GM21526 (cell line): ENCODE measurements at regions not wholly inside any gene's neighbourhood (a gene's known extent, or its start where the extent isn't known, plus 50 kb on each side); places are given as distances from the start of the nearest gene placed in this dataset.

Source experiments
- ATAC-seq: cut with Tn5 transposase; IDR thresholded peaks from one replicate; pipeline ENCODE4 v1.9.1; 2021; ENCODE audit warnings: moderate library complexity; ENCODE audit not compliant: unreplicated experiment, low FRiP score

DNA sequence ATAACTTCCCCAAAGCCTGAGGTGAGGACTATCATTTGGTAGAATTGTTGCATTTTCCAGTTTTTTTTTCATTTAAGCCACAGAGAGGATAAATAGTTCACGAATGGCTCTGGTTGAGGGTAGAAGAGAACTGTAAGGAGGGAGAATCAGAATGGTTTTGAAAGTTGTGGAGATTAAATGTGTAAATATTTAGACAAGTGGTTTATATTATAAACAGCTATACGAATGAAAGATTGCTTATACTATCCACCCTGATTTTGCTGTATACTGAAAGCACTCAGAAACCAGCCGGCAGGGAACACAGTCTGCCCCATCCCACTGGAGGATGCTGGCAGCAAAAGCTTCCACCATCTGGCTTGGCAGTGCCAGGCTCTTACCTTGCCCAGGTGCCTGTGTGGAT lies 341.1 kb downstream of the RAPGEF2 start:
- no peak for ATAC-seq

DNA sequence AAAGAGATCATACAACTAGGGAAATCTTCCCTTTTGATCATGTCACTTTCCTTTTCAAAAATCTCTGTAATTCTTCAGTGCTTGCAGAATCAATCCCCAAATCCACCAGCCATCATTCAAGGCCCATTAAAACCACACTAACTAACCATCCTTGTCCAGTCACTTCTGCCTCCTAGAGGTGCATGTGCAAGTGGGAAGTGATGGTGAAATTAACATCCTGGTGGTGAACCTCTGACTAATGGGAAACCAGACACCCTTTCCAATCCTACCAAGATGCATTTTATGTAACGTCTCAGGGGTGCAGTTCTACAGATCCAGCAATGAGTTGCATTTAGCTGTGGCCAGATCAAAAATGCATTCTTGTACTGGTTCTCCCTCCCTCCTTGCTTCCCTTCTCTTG lies 341.8 kb downstream of the RAPGEF2 start:
- ATAC-seq, result no peak

DNA sequence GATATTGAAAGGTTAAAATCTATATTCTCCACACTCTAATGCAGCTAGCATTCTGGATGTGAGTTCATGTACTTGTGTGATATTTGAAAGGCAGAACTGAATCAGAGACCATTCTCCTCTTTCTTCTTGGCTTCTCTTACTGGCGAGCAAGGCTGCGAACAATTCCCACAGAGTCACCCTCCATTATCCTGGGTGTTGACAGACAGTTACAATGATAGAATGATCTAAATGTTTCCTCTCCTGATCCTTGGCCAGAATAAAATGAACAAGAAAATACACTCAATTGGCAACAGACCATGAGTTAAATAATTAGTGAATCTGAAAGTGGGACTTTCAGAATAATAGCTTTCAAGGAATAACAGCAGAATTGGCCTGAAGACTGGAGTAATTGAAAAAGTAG lies 342.8 kb downstream of the RAPGEF2 start:
- ATAC-seq, result no peak

DNA sequence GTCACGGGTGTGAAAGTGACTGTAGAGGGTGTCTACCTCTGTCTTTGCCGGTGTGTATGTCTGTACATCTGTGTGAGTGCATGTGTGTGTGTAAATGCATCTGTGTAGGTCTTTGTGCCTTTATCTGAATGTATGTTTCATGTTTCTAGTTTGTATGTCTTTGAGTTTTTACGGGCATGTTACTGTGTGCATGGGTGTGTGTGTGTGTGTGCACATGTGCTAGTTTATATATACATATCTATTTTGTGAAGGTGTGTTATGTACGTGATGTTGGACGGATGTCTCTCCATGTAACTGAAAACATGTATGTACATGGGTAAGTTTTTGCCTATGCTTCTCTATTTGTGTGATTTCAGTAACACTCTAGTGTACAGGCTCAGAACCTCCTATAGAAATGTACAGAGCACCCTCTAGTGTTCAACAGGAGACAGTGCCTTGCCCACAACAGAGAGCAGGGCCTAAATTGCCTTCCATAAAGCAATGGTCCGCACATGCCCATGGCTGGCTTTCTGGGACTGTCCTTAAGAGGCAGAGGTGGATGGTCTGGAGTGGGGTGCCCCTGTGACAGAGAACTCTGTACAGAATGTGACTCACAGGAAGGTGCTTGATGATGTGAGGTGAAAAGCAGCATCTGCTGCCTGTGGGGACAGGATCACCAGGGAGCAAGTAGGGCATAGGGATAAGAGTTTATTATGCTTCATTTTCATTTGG lies 343.5 kb downstream of the RAPGEF2 start:
- ATAC-seq, result peak; percentile 100

DNA sequence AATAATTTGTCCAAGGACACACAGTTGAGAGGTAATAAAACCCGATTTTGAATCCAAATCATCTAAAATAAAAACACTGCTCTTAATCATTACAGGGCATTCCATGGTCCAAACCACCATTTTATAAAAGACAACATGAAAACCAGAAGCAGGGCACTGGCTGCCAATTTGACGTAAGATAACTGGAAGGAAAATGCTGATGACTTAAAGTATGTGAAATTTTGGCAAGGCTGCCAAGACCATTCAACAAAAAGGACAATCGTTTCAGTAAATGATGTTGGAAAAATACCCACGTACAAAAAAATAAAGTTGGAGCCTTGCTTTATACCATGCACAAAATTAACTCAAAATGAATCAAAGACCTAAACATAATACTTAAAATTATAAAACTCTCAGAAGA lies 344.4 kb downstream of the RAPGEF2 start:
- ATAC-seq, result no peak

DNA sequence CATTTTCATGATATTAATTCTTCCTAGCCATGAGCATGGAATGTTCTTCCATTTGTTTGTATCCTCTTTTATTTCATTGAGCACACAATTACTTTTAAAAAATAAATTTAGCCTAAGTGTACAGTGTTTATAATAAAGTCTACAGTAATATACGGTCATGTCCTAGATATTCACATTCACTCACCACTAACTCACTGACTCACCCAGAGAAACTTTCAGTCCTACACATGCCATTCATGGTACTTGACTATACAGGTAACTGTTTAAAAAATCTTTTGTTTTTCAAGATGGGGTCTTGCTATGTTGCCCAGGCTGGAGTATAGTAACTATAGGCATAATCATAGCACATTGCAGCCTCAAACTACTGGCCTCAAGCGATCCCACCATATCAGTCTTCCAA lies 348.1 kb downstream of the RAPGEF2 start:
- no peak for ATAC-seq

DNA sequence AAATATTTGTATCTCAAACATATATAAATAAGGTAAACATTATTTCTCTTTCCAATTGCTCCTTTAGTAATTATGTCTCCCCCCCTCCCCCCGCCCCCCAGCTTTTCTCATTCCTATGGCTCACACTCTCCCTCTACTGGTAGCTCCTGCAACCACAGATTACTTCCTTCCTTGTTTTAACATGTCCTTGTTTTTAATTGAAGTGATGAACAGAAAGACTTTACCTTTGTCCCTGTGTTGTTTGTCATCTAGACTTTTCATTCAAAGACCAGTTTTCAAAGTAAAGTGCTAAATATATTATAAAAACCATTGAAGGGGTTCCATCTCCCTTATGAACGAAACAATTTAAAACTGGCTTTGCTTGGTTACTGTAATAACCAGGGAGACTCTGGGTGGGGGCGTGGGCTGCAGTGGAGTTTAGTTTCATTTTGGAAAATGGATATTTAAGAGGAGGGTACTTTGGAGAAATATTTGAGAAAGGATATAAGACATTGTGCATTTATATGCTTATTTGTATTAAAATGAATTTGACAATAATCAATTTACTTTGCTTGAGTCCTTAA lies 352.9 kb downstream of the RAPGEF2 start:
- no peak for ATAC-seq

DNA sequence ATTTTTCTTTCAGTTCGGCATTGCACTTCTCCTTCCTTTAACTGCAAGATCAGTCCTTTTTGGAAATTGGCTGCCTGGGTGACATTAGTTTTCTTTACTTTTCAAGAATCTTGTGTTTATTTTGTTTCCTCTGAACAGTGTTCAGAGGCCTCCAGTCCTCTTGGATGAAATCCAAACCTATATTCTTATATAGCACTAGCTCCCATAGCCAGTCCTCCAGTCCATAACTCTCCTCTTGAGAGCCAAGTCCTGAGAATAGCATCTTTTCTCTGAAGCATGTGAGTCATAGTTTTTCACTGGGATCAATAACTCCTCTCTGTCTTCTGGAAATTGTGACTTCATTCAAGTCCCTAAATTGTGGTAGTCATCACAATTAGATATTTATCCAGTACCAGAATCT lies 357.5 kb downstream of the RAPGEF2 start:
- ATAC-seq, result no peak

DNA sequence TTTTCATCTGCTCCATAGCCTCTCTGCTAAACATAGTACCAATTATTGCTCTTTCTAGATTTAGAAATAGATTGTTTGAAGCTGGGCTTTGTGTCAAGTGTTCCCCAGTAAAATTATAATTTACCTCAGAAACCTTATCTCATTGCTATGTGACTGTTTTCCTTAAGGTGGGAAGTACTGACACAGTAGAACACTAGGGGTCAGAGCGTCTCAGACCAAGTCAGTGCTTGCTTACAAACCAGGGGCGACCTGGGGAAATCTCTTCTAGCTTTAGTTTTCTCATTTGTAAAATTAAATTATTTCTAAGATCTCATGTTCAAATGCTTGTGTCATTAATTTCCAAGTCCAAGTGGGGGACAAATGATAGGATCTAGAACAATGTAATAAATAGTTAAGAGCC lies 360.4 kb downstream of the RAPGEF2 start:
- ATAC-seq, result no peak

DNA sequence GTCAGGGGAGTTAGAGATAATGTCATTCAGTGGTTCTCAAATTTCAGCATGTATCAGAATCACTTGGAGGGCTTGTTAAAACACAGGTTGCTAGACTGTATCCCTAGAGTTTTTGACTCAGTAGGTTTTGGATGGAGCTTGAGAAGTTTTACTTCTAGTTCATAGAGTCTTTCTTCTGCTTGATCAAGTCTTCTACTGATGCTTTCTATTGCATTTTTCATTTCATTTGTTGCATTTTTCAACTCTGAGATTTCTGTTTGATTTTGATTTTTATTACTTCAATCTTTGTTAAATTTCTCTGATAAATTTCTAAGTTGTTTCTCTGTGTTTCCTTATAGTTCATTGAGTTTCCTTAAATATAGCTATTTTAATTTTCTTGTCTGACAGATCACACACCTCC lies 361.4 kb downstream of the RAPGEF2 start:
- ATAC-seq, result no peak

DNA sequence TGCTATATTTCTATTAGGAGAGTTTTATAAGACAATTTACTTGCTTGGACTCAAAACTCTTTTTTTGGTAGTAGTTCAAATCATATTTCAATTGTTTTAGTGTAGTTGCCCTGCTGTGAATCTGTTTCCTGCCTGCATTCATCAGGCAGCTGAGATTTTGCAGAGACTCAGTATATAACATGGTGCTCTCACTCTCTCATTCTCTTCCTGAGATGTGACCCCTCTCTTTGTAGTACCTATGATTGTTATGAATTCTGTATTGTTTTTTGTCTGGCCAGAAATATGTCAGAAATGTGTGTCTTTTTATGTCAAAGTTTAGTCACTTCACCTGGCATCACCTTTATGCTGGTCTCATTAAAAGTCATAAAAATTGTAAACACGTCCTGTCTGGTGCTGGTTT lies 374.0 kb downstream of the RAPGEF2 start:
- no peak for ATAC-seq

DNA sequence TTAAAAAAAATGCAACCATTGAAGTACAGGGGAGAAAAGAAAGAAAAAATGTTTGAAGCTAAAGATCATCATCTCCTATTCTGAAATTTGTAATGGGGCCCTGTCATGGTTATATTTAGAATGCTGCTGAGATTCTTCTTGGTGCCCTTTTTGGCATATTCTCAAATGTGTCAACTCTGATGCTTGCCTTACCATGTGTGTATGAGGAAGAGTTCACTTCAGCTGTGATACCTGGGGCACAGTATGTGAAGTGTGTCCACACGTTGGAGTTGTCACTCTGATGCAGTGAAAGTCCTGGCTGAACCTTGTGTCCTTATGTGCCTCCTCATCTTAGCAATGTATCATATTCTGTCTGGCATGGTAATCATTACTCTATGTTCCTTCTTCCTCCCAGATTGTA lies 377.9 kb downstream of the RAPGEF2 start:
- ATAC-seq, result no peak

DNA sequence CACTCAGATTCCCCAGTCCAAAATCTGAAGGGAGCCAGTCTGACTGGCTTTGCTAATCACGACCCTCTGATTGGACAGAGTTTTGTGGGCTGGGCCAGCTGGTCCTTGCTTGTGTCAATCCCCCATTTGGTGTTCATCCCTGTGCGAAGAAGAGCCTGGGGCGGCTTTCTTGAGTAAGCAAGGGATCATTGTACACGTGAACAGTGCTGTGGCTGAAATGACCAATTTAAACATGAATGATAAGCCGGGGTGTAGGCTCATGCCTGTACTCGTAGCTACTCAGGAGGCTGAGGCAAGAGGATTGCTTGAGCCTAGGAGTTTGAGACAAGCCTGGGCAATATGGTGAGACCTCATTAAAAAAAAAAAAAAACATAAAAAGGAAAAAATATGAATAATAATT lies 379.1 kb downstream of the RAPGEF2 start:
- no peak for ATAC-seq

DNA sequence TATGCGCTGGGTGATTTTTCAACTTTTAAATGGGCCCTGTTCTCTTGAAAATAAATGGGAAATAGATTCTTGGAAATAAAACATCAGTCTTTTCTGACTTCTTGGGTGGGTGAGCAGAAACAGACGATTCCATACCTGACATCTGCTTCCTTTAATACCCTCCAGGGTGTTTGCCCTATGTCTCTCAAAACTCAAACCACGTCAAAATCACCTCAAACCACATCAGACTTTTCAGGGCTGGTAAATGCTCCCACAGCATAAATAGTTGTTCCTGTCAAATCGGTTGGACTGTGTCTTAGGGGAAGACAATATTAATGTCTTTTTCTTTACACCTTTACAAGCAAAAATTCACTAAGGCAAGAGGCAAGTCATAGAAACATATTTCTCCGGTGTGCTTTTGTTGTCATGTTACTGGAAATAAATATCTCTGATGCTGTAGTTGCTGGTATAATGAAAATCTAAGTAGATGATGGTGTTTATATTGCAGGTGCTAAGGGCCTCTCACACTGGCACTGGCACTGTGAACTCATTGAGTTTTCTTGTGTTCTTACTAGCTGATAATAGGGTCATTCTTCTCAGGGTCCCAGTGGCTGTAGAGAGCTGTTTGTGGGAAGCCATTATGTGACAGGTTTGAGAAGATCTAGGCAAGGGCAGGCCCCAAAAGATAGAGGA lies 380.4 kb downstream of the RAPGEF2 start:
- ATAC-seq, result no peak

DNA sequence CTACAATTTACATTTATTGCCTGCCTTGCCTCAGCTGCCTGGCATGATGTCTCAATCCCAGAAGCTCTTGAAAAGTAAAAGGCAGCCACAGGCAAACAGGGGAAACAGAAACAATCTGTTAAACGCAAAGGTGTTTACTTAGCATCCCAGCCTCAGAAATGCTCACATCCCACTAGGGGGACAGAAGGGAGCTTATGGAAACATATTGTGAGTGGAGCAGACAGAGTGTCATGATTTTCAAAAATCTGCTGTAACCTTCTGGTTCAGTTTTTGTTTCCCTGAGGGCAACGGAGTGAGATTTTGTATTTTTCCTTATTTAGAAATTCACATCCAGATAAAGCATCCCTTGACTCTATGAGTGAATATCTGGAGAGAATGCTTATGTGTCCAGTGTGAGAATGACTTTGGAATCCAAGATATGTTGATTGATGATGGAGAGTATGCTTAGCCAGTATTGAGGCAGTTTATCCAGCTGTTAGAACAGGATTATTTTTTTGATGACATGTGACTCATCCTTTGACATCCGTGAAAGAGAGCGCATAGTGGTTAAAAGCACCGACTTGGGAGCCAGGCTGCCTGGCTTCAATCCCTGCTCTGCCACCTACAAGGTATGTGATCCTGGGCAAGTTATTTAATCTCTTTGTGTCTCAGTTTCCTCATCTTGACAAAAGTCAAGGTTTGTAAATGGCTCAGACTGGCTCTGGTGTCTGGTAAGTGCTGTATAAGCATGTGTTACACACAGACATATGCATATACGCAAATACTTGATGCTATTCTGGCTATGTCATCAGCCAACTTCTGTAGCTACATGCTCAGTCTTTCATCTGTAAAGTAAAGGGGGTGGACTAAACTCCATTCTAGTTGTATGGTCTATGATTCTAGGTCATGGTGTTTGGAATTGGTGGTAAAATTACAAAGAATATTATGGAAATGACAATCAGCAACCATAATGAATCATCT lies 381.2 kb downstream of the RAPGEF2 start:
- no peak for ATAC-seq

DNA sequence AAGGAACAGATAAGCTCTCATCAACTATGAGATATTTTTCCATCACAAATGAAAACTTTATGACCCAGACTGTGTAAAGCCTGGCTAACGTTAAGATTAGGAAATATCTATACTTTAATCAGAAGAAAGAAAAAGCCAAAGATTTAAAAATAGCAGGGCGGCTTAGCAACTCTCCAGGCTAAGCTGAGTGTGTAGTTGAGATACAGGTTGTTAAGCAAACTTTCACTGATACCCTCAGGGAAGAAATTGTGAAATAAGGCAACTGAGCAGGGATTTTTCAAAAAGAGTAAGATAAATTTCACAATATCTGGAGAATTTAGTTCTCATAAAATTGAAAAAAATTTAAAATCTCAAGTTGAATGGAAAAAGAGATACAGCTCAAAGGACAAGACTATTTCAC lies 382.0 kb downstream of the RAPGEF2 start:
- ATAC-seq, result no peak

DNA sequence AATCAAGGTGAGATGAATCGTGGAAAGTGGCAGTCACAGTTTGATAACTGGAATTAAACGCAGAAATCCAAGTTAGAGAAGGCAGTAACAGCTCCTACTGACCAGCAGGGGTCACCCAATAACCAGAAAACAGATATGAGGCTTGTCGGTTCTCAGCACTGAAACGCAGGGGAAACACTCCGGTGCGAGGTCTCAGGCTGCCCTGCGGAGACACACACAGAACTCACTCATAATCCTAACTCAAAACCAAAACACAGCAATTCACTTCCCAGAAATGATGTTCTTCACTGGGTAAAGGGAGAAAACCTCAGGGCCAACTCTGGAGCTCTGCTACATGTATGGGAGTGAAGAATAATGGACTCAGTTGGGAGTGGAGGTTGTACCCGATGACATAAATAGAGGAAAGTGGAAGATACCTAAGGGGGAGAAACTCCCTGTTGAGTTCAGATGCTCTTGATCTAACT lies 384.4 kb downstream of the RAPGEF2 start:
- peak; percentile 96 for ATAC-seq

DNA sequence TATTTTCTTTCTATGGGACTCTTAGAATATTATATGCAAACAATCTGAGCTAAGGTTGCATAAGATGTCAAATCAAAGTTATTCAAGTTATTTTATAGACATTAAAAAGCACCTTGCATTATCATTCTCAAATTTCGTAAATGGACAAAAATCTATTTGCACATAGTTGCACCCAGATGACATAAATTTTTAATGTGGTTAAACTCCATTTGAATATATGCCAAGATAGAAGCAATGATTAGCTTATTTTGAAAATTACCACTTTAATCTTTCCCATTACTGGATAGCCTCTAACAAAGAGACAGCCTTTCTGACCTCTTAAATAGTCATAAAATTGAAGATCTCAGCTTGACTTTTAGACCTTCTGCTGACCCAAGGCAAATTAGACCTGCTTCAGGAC lies 386.8 kb downstream of the RAPGEF2 start:
- ATAC-seq, result no peak

DNA sequence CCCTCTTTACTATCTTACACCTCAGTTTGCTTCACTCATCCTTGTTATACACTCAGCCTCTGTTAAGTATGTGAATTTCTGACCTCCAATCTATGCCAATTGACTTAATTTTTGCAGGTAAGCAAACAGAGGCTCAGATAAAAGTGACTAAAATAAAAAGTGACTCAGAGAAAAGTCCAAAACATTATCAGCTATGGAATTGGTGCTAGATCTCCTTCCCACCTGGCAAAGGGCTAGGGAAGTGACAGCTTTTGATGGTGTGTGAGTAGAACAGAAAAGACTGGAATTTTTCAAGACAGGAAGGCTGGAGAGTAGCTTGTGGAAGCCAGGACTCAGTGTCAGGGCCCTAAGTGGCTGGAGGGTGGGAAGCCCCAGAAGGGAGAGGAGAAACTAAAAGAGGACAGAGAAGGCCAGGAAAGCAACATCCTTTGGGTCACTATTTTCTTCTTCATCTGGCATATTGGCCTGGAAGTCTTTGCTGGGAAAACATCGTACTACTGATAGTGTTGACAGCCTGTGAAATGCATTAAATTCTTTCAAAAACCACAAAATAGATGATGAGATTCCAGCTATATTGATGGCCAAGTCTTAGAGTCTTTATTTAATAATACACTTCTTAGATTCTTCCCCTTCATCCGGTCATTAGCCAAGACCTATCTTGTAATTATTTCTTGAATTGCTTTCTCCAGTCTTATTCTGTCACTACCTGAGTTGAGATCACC lies 392.8 kb downstream of the RAPGEF2 start:
- no peak for ATAC-seq

DNA sequence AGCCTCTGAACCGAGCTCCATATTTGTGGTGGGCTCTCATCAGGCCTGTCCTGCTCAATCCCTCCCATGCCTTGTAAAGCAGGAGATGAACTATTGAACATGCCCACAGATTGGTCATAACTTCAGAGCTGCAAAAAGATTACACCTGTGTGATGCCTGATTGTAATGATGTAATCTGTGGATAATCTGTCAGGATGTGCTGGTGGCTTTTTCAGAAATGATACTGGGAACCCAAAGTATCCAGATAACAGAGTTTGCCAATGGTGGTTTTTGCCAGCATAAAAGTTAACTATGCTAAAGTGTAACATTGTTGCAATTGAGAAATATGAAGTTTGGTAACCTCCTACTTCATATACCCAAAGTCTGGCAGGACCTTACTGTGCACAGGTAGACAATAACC lies 393.4 kb downstream of the RAPGEF2 start:
- no peak for ATAC-seq
